ENCODE measurements at regions not wholly inside any gene's neighbourhood (a gene's known extent, or its start where the extent isn't known, plus 50 kb on each side); places are given as distances from the start of the nearest gene placed in this dataset.
A peak's percentile ranks its signal among the peaks of the same experiment; 100 is the strongest.

DNA sequence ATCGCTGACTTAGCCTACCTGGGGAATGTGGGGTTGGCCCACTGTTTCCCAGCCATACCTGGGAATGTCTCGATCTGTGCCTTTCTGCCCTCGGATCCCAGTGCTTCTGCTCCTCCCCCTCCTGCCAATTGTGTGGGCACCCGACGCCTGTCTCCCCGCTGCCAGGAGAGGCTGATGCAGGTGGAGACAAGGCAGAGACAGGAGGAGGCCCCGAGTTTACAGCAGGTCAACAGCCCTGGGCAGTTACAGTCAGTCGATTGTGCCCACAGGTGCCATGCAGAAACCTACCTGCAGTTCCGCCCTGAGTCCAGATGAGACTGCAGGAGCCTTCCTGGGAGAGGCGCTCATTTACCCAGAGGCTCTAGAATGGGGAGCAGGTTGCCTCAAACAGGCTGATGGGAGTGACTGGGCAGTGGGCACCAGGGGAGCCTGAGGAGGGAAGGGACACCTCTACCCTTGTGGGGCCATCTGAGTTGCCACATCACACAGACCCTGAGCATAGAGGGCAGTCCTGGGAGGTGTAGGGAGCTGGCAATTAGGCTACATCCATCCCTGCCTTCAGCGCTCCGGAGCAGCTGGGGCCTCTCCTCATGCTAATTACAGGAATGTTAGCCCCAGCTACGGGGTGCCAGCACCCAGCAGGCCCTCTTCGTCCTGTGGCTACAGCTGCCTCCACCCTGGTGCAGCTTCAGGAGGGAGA lies 300.1 kb downstream of the NDUFA10 start:
- Histone ChIP-seq H3K27me3 (no peaks in the 10 kb centered on the region), H3K36me3 (no peaks in the 10 kb centered on the region), H3K4me3 (no peak overlapping the region), H3K4me1 (no peaks in the 10 kb centered on the region), H3K27ac (no peak overlapping the region), H3K9me3 (no peaks in the 10 kb centered on the region)
- intact Hi-C loops (cut with DNase I; ENCODE audit: low total_unique reads) (no loop called here), in situ Hi-C loops (cut with MboI; ENCODE audit: low pct_ligation_motif_present in 1 of 4, low pct_unique_long_range_greater_than_20kb in 1 of 4, low sequenced_read_pairs in 3 of 4) (no loop called here)
- peak; percentile 1 for DNase-seq
- WGBS, 2 donors (ENCODE audit: low coverage in 1 of 2): 74 to 93% methylated on average over 4 to 14 of the region's 14 CpGs
- no peak for TF ChIP-seq EP300 (IDR thresholded peaks at IDR 0.05; ENCODE audit: low read depth)
- no peak for TF ChIP-seq CTCF (IDR thresholded peaks at IDR 0.05)
- no peak for TF ChIP-seq POLR2A (IDR thresholded peaks at IDR 0.05)
- TF ChIP-seq POLR2AphosphoS5 (IDR thresholded peaks at IDR 0.05): no peak

DNA sequence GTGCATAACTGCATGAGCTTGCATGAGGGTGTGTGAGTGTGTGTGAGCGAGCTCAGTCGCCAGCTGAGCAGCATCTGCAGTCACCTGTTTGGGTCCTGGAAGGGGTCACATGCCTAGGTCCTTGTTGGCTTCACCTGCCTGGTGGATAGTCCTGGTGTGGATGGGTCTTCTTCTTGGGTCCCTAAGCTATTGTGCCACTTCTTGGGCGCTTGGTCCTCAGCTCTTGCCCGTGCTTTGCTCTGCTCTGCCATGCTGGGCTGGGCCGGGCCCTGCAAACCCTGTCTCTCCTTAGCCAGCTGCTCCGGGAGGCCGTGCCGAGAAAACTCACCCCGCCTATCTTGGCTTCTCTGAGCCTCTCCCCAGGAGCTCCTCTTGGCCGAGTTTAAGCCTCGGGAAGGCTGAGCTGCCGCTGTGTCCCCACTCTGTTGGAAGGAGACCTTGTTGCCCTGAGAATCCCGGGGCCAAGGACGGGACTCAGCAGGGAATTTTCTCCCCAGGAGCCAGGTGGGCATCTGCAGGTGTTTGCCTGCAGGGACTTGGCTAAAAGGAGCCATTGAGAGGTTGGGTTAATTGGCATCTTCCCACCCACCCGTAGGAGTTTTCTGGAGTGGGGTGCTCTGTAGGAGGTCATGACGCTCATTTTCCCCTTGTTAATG lies 300.8 kb downstream of the NDUFA10 start:
- H3K27me3 ChIP-seq: no peaks in the 10 kb centered on the region
- H3K36me3 ChIP-seq: no peaks in the 10 kb centered on the region
- intact Hi-C loops (cut with DNase I; ENCODE audit: low total_unique reads): no loop called here
- H3K4me1 ChIP-seq: no peaks in the 10 kb centered on the region
- in situ Hi-C loops (cut with MboI; ENCODE audit: low pct_ligation_motif_present in 1 of 4, low pct_unique_long_range_greater_than_20kb in 1 of 4, low sequenced_read_pairs in 3 of 4): no loop called here
- DNase-seq: peak; percentile 1
- no peak overlapping the region for H3K4me3 ChIP-seq
- no peaks in the 10 kb centered on the region for H3K9me3 ChIP-seq
- H3K27ac ChIP-seq: no peak overlapping the region
- WGBS, 2 donors (ENCODE audit: low coverage in 1 of 2): 80 to 100% methylated on average over 1 to 16 of the region's 16 CpGs
- TF ChIP-seq EP300 (IDR thresholded peaks at IDR 0.05; ENCODE audit: low read depth): no peak
- no peak for TF ChIP-seq CTCF (IDR thresholded peaks at IDR 0.05)
- TF ChIP-seq POLR2AphosphoS5 (IDR thresholded peaks at IDR 0.05): no peak
- no peak for TF ChIP-seq POLR2A (IDR thresholded peaks at IDR 0.05)

GRCh38 chr2:239723486-239724193 lies 301.5 kb downstream of the NDUFA10 start:
- TF ChIP-seq POLR2A (IDR thresholded peaks at IDR 0.05): no peak
- no peak for TF ChIP-seq POLR2AphosphoS5 (IDR thresholded peaks at IDR 0.05)
- no peak for TF ChIP-seq CTCF (IDR thresholded peaks at IDR 0.05)
- TF ChIP-seq EP300 (IDR thresholded peaks at IDR 0.05; ENCODE audit: low read depth): no peak
- DNase-seq: no peak
- Histone ChIP-seq H3K4me3 (no peak overlapping the region), H3K4me1 (no peaks in the 10 kb centered on the region), H3K27me3 (no peaks in the 10 kb centered on the region), H3K27ac (no peak overlapping the region), H3K9me3 (no peaks in the 10 kb centered on the region), H3K36me3 (no peaks in the 10 kb centered on the region)
- intact Hi-C loops (cut with DNase I; ENCODE audit: low total_unique reads): no loop called here
- in situ Hi-C loops (cut with MboI; ENCODE audit: low pct_ligation_motif_present in 1 of 4, low pct_unique_long_range_greater_than_20kb in 1 of 4, low sequenced_read_pairs in 3 of 4): no loop called here
- 92% methylated on average over 2 to 9 of the region's 9 CpGs for WGBS, 2 donors (ENCODE audit: low coverage in 1 of 2)

DNA sequence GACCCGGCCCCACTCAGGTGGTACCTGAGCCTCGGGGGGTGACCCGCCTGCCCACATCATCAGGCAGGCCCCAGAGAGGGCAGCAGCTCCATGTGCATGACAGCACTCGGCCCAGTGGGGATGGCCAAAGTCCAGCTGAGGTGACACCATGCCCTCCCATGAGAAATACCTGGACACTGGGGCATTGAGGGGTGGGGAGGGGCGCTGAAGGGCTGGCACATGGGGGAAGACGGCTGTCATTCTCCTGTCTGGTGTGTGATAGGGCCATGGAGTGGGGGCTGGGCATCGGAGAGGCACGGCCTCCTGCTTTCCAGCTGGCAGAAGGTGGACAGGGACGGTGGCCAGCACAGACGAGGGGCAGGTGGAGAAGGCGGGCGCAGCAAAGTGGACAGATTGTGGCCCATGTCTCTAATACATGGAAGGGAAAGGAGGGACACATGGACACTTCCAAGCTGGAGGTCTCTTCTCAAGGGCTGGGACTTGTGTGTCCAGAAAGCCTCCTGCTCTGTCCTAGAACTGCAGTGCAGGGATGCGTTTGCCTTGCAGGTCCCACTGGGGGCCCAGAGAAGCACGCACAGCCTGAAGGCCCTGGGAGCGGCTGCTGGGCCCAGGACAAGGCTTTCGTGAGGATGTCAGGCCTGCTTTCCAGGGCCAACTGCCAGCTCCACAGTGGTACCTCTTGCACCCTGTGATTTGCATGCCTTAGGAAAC lies 302.2 kb downstream of the NDUFA10 start:
- no peaks in the 10 kb centered on the region for H3K4me1 ChIP-seq
- intact Hi-C loops (cut with DNase I; ENCODE audit: low total_unique reads) (no loop called here), in situ Hi-C loops (cut with MboI; ENCODE audit: low pct_ligation_motif_present in 1 of 4, low pct_unique_long_range_greater_than_20kb in 1 of 4, low sequenced_read_pairs in 3 of 4) (no loop called here)
- TF ChIP-seq EP300 (IDR thresholded peaks at IDR 0.05; ENCODE audit: low read depth): no peak
- TF ChIP-seq POLR2AphosphoS5 (IDR thresholded peaks at IDR 0.05): no peak
- no peak for TF ChIP-seq CTCF (IDR thresholded peaks at IDR 0.05)
- TF ChIP-seq POLR2A (IDR thresholded peaks at IDR 0.05): no peak
- H3K27ac ChIP-seq: no peak overlapping the region
- H3K9me3 ChIP-seq: no peaks in the 10 kb centered on the region
- 79% methylated on average over 15 of the region's 16 CpGs; no CpG with 5 or more reads in 1 of the 2 donors for whole genome bisulfite sequencing, 2 donors (ENCODE audit: low coverage in 1 of 2)
- no peaks in the 10 kb centered on the region for H3K36me3 ChIP-seq
- H3K27me3 ChIP-seq: no peaks in the 10 kb centered on the region
- H3K4me3 ChIP-seq: no peak overlapping the region
- no peak for DNase-seq
